ENCODE measurements at regions not wholly inside any gene's neighbourhood (a gene's known extent, or its start where the extent isn't known, plus 50 kb on each side); places are given as distances from the start of the nearest gene placed in this dataset.

DNA sequence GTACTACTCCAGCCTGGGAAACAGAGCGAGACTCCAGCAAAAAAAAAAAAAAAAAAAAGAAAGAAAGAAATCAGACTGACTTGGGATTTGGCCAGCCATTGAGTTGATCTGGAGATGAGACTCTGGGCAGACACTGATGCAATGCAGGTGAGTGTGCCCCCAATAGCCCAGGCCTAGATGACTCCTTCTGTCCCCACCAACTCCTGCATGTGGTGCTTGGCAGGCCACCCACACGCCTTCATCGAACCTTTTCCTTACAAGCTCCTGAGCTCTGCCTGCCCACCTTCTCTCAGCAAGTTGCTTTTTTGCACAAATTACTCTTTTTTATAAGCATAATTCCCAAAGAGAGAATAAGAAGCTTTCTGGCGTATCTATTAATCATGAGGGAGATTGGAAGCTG lies 97.9 kb upstream of the MBNL2 start:
- no peak overlapping the region for H3K4me3 ChIP-seq (ENCODE audit: low read depth, low read length)
- TF ChIP-seq CTCF (IDR thresholded peaks at IDR 0.05; ENCODE audit: low read depth, low read length, missing control alignments), result no peak
- DNase-seq (ENCODE audit: low read depth), result no peak

DNA sequence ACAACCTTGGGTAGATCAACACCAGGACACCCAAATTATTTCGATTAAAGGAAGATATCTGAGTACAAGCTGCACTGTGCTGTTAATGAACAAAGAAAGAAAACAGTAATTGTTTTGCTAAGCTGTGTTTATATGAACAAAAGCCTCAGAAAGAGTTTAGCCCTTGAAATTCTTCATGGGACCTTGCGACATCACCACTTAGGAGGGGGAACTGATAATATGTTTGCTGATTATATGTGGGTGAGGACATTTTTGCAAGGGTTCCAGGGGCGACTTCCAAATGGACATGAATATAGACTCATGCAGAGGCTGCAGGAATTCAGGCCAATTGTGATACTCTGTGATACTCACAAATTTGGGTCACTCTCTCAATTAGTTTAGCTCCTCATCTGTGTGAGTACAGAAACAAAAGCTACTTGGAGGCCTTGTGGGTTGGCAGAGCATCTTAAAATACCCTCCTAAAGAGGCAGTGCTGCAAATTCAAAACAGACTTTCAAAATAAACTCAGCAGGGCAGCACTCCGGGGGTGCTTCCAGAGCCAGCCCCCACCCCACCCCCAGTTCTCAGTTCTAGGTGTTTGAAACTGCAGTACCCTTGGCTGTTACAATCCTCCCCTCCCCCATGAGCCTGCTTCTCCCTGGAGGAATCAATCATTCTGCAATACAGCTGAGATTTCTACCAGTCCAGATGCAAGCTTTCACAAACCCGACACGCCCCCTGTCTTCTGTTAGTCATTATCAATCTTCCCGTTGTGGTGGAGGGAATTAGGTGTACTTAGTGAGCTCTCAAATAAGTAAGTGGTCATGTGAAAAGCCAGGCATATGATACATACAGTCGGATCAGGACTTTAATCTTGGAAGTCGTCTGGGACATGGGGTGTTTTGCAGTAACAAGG lies 97.0 kb upstream of the MBNL2 start:
- TF ChIP-seq CTCF (IDR thresholded peaks at IDR 0.05; ENCODE audit: low read depth, low read length, missing control alignments), result peak; percentile 4
- H3K4me3 ChIP-seq (ENCODE audit: low read depth, low read length), result no peak overlapping the region; the same call in 1 of the 2 replicates
- DNase-seq (ENCODE audit: low read depth), result peak; percentile 38

DNA sequence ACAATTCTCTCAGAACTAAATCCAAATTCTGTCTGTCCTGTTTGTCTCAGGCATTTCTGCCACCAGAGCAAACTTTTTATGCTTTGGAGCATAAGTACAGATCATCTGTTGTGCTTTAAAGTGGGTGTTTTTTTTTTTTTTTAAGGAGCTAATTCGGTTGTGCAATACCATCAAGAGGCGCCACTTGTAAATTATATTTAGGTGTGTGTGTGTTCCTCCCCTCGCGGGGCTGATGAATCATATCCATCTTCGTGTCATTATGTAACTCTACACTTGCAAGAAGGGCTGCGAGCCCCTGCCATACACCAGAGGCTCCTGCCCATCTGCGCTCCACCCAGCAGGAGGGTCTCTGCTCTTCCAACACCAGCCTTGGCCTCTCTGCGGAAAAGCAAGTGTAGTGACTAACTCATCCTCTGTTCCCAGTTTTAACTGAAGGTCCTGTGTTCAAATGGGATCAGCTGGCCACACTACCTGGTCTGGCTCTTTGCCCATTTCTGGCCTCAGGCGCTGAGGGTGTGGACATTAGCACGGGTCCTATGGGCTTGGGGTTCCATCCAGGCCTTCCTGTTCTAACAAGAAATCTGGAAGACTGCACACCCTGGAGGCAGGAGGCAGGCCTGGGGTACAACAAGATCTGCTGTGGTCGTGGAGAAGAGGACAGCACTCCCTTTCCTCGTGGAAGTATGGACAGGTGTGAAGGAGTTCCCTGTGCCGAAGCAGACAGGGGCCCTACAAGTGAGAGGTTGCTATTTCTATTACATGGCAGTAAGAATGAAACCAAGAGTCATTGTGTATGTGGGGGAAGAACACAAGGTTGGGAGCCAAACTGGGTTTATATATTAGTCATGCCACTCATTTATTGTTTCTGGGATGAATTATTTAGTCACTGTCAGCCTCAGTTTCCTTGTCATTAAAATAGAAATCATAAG lies 96.1 kb upstream of the MBNL2 start:
- DNase-seq (ENCODE audit: low read depth), result peak; percentile 49
- H3K4me3 ChIP-seq (ENCODE audit: low read depth, low read length), result no peak overlapping the region; the same call in 1 of the 2 replicates
- no peak for TF ChIP-seq CTCF (IDR thresholded peaks at IDR 0.05; ENCODE audit: low read depth, low read length, missing control alignments)

DNA sequence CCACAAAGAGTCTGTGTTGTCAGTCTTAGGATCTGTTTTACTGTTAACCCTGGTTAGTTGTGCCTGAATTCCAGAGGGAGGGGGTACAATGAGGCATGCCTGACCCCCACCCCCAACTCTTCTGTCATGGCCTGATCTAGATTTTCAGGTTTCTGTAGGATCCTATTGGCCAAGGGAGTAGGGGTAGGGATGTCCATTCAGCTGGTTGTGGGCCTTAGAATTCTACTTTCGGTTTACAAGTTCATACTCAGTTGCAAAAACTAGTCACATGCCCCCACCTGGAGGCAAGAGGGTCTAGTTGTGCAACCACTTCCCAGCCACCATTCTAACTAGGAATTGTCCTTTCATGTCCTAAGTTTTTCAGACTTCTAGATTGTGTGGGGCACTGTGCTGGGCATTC lies 94.3 kb upstream of the MBNL2 start:
- no peak for DNase-seq (ENCODE audit: low read depth)
- TF ChIP-seq CTCF (IDR thresholded peaks at IDR 0.05; ENCODE audit: low read depth, low read length, missing control alignments), result no peak
- no peak overlapping the region for H3K4me3 ChIP-seq (ENCODE audit: low read depth, low read length)

DNA sequence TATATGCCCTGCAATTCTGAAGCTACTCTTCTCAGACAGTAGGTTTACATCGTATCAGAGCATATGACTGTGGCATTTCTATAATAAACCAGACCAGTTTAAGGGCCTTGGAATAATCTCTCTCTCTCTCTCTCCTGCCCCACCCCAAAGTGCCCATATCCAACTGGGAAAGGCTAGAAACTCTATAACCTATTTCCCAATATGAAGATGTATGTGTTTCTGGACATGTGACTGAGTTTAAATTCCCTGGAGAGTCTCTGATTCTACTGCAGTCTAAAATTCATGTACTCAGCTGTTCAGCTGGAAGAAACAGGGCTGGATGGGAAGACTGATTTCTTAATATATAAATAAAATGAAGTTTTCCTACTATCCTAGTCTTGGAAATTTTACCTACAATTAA lies 91.9 kb upstream of the MBNL2 start:
- DNase-seq (ENCODE audit: low read depth), result no peak
- TF ChIP-seq CTCF (IDR thresholded peaks at IDR 0.05; ENCODE audit: low read depth, low read length, missing control alignments), result no peak
- H3K4me3 ChIP-seq (ENCODE audit: low read depth, low read length), result no peak overlapping the region

GRCh38 chr13:97131447-97131846 lies 90.7 kb upstream of the MBNL2 start:
- no peak for DNase-seq (ENCODE audit: low read depth)
- H3K4me3 ChIP-seq (ENCODE audit: low read depth, low read length), result no peak overlapping the region
- no peak for TF ChIP-seq CTCF (IDR thresholded peaks at IDR 0.05; ENCODE audit: low read depth, low read length, missing control alignments)

Data from GM12864 (cell line).